ENCODE measurements at regions not wholly inside any gene's neighbourhood (a gene's known extent, or its start where the extent isn't known, plus 50 kb on each side); places are given as distances from the start of the nearest gene placed in this dataset.

DNA sequence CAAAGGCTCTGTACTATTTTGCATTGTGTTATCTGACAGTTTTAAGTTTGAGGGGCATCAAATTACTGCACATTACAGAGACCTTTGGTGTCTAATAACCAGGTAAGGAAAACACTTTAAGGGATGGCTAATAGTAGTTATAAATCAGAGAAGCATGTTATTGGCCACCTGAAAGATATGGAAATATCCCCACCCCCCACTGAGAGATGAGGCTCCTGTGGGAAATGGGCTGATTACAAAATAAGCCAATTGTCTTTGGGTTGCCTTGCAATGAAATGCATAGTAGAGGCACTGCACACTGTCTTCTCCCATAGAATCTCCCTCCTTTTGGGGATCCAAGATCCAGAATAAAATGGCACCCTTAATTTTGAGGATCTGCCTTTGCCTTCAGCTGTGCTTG lies 91.0 kb downstream of the IGLL5 start:
- Histone ChIP-seq H2AFZ (ENCODE audit: low read depth) (no peak overlapping the region), H3K27ac (no peak overlapping the region), H3K9ac (no peak overlapping the region), H3K79me2 (ENCODE audit: insufficient read depth, low read depth) (no peaks in the 10 kb centered on the region), H3K4me1 (ENCODE audit: low read depth, poor library complexity, severe bottlenecking) (peaks cover 14% of the 10 kb centered on the region), H3K36me3 (ENCODE audit: insufficient read depth) (no peaks in the 10 kb centered on the region), H3K4me3 (IDR thresholded peaks at IDR 0.05; ENCODE audit: insufficient read depth, low read depth, low read length) (no peak overlapping the region), H4K20me1 (ENCODE audit: insufficient read depth) (no peaks in the 10 kb centered on the region), H3K4me2 (no peak overlapping the region), H3K27me3 (ENCODE audit: insufficient read depth, low read depth) (no peaks in the 10 kb centered on the region)
- TF ChIP-seq, protein P1, sequence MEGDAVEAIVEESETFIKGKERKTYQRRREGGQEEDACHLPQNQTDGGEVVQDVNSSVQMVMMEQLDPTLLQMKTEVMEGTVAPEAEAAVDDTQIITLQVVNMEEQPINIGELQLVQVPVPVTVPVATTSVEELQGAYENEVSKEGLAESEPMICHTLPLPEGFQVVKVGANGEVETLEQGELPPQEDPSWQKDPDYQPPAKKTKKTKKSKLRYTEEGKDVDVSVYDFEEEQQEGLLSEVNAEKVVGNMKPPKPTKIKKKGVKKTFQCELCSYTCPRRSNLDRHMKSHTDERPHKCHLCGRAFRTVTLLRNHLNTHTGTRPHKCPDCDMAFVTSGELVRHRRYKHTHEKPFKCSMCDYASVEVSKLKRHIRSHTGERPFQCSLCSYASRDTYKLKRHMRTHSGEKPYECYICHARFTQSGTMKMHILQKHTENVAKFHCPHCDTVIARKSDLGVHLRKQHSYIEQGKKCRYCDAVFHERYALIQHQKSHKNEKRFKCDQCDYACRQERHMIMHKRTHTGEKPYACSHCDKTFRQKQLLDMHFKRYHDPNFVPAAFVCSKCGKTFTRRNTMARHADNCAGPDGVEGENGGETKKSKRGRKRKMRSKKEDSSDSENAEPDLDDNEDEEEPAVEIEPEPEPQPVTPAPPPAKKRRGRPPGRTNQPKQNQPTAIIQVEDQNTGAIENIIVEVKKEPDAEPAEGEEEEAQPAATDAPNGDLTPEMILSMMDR (conservative IDR thresholded peaks at IDR 0.05; ENCODE audit: low read depth, low read length), result no peak

DNA sequence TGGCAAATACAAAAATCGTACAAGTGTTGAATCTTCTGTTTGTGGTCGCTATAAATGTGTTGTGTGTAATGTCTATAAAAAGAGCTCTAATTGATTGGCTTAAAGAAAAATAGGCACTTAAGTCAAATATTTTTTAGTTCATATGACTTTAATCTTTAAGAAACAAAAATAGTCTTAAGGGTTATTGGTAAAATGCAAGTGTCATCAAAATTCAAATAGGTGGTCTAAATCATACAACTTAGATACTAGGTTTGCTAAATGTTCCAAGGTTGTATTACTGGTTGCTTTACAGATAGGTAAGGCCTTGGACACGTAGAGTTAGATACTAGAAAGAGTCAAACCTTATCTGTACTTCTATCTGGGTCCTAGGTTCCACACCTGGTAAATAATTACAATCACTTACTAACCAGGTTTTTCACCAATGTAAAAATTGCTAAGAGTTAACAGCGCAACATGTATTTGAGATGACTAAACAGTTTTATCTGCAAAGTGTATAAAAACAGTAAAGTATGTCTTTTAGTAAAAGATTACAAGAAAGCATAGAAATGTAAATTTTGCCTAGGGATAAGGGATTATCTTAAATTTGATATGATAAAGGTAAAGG lies 91.1 kb upstream of the GNAZ start:
- Histone ChIP-seq H3K79me2 (ENCODE audit: insufficient read depth, low read depth) (no peaks in the 10 kb centered on the region), H3K36me3 (ENCODE audit: insufficient read depth) (no peaks in the 10 kb centered on the region), H4K20me1 (ENCODE audit: insufficient read depth) (no peaks in the 10 kb centered on the region), H3K4me1 (ENCODE audit: low read depth, poor library complexity, severe bottlenecking) (peaks cover 18% of the 10 kb centered on the region), H3K9ac (no peak overlapping the region), H2AFZ (ENCODE audit: low read depth) (no peak overlapping the region), H3K27me3 (ENCODE audit: insufficient read depth, low read depth) (no peaks in the 10 kb centered on the region), H3K4me3 (IDR thresholded peaks at IDR 0.05; ENCODE audit: insufficient read depth, low read depth, low read length) (no peak overlapping the region), H3K27ac (no peak overlapping the region), H3K4me2 (no peak overlapping the region)
- TF ChIP-seq, protein P1 (conservative IDR thresholded peaks at IDR 0.05; ENCODE audit: low read depth, low read length), result no peak

DNA sequence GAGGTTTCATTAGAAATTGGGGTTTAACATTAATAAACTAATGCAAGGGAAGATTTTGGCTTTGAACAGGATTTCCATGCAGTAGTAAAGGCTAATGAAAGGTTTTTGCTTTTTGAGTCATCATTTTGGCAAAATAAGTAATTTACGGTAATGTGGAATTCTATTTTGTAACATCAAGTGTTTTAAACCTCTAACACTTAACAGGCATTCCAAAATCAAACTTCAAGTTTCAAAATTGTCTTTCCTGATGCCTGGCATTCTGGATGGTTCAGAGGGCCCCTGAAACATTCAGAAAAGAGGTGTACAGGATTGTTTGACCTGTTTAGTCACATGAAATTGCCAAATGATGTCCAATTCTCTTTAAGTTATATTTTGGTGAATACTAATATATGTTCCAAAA lies 90.4 kb upstream of the GNAZ start:
- Histone ChIP-seq H3K4me1 (ENCODE audit: low read depth, poor library complexity, severe bottlenecking) (peaks cover 23% of the 10 kb centered on the region), H3K79me2 (ENCODE audit: insufficient read depth, low read depth) (no peaks in the 10 kb centered on the region), H3K36me3 (ENCODE audit: insufficient read depth) (no peaks in the 10 kb centered on the region), H3K4me3 (IDR thresholded peaks at IDR 0.05; ENCODE audit: insufficient read depth, low read depth, low read length) (no peak overlapping the region), H4K20me1 (ENCODE audit: insufficient read depth) (no peaks in the 10 kb centered on the region), H3K27ac (no peak overlapping the region), H3K4me2 (no peak overlapping the region), H3K9ac (no peak overlapping the region), H3K27me3 (ENCODE audit: insufficient read depth, low read depth) (no peaks in the 10 kb centered on the region), H2AFZ (ENCODE audit: low read depth) (no peak overlapping the region)
- TF ChIP-seq, protein P1 (conservative IDR thresholded peaks at IDR 0.05; ENCODE audit: low read depth, low read length), result no peak

DNA sequence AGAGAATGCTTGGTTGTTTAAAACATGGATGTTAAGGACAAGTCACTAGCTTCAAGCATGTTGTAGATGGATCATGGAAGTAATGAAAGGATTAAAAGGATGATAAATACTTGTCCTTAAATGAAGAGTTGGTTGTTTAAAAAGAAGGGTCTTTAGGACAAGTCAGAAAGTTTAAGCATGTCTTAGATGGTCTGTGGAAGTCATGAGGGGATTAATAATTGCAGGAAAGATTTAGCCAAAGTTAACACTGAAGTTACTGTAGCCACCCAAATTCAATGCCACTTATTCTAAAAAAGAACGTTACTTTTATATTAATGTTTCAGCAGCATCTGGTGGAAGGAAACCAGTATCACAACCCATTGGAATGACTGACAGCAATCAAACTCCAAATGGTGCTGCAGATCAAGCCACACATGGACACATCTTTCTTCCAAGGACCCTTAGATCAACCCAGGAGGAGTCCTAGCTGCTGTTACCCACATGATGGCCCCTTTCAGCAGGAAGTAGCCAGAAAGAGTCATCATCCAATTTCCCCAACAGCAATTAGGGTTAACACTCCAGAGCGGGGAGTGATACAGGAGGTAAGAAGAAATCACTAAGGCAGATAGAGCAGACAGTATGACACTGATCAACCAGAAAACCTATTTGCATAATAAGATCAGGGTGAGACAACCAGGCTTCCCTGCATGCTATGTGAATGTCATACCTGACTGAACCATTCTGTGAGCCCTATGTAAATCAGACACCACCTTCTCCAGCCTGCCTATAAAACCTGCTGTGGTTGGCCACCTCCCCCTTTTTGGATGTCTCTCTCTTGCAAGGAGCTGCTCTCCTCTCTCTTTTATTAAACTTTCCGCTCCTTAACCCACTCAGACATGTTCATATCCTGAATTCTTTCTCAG lies 88.4 kb upstream of the GNAZ start:
- TF ChIP-seq, protein P1 (conservative IDR thresholded peaks at IDR 0.05; ENCODE audit: low read depth, low read length), result no peak
- no peaks in the 10 kb centered on the region for H3K27me3 ChIP-seq (ENCODE audit: insufficient read depth, low read depth)
- no peak overlapping the region for H3K4me2 ChIP-seq
- no peak overlapping the region for H3K4me3 ChIP-seq (IDR thresholded peaks at IDR 0.05; ENCODE audit: insufficient read depth, low read depth, low read length)
- no peak overlapping the region for H3K27ac ChIP-seq
- peaks cover 38% of the 10 kb centered on the region for H3K4me1 ChIP-seq (ENCODE audit: low read depth, poor library complexity, severe bottlenecking)
- no peak overlapping the region for H2AFZ ChIP-seq (ENCODE audit: low read depth)
- H4K20me1 ChIP-seq (ENCODE audit: insufficient read depth), result no peaks in the 10 kb centered on the region
- no peaks in the 10 kb centered on the region for H3K36me3 ChIP-seq (ENCODE audit: insufficient read depth)
- no peaks in the 10 kb centered on the region for H3K79me2 ChIP-seq (ENCODE audit: insufficient read depth, low read depth)
- no peak overlapping the region for H3K9ac ChIP-seq
